ENCODE measurements at regions not wholly inside any gene's neighbourhood (a gene's known extent, or its start where the extent isn't known, plus 50 kb on each side); places are given as distances from the start of the nearest gene placed in this dataset.

DNA sequence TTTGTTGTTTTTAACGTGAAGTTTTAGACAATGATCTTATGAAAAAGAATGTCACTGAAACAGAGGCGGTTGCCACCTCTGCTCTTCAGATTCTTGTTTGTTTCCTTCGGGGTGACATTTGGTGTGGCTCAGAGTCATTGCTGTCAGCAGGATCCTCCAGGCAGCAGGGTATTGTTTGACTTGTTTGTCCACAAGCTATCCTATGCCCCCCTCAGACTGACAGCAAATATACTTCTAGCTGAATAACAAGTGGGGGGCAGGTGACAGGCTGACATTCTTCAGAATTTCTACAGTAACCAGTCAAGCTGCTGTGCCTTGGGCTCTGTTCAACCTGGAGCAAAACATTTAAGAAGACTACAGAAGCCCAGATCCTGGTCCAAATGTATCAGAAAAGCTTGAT, 383.3 kb downstream of the YTHDC2 start (continued):
- TF ChIP-seq ZNF175 (CRISPR knock-in tag; IDR thresholded peaks at IDR 0.05; ENCODE audit: low read depth) (no peak), ZNF41 (CRISPR knock-in tag; conservative IDR thresholded peaks at IDR 0.05) (no peak)

DNA sequence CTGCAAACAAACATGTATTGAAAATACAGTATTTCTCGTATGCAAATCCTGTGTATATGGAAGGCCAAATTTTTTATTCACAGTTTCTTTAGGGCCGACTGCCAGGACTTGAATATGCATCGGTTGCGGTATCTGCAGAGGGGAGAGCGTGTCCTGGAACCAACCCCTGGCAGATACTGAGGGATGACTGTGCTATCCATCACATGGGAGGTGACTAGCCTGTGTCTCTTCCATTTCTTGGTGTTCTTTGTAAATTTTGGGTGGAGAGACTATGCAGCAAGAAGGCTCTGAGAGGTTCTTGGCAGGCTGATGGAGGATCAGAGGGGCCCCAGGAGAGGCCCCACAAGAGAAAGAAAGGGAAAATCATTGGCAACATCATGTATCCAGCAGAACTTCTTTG, 384.3 kb downstream of the YTHDC2 start:
- H3K4me3 ChIP-seq, result no peak overlapping the region
- WGBS (ENCODE audit: insufficient coverage, low coverage, missing lambda C conversion rate), result 1% methylated on average over 5 of the region's 5 CpGs
- H3K79me2 ChIP-seq (ENCODE audit: control insufficient read depth, insufficient read depth, low read length), result no peaks in the 10 kb centered on the region
- in situ Hi-C loops (cut with MboI) (no loop called here), intact Hi-C loops (cut with micrococcal nuclease) (no loop called here)
- no peak overlapping the region for H2AFZ ChIP-seq (ENCODE audit: low read depth, low read length)
- no peak overlapping the region for H3K27ac ChIP-seq (ENCODE audit: extremely low read depth, low read depth, low read length)
- FAIRE-seq, result no peak
- no peak for DNase-seq (ENCODE audit: extremely low read depth in 1 of 4, low spot score in 3 of 4)
- no peaks in the 10 kb centered on the region for H3K36me3 ChIP-seq (ENCODE audit: control insufficient read depth, insufficient read depth, low read length)
- TF ChIP-seq SP1 (CRISPR knock-in tag; IDR thresholded peaks at IDR 0.05) (no peak), HDAC6 (IDR thresholded peaks at IDR 0.05; ENCODE audit: low read depth, low read length) (no peak), RBM15 (IDR thresholded peaks at IDR 0.05; ENCODE audit: insufficient read depth, low read length) (no peak), SREBF1 (IDR thresholded peaks at IDR 0.05; ENCODE audit: borderline replicate concordance, low read depth, low read length) (no peak), SMAD1 (IDR thresholded peaks at IDR 0.05; ENCODE audit: low read depth, low read length, partially characterized antibody) (no peak), CAMTA2 (CRISPR knock-in tag; conservative IDR thresholded peaks at IDR 0.05) (no peak), HEY1 (CRISPR knock-in tag; IDR thresholded peaks at IDR 0.05; ENCODE audit: borderline replicate concordance) (no peak), ZNF639 (CRISPR knock-in tag; conservative IDR thresholded peaks at IDR 0.05 in 1 of 2, IDR thresholded peaks at IDR 0.05 in 1 of 2) (no peak), SMARCA4 (IDR thresholded peaks at IDR 0.05) (no peak)
- TF ChIP-seq, protein P1, sequence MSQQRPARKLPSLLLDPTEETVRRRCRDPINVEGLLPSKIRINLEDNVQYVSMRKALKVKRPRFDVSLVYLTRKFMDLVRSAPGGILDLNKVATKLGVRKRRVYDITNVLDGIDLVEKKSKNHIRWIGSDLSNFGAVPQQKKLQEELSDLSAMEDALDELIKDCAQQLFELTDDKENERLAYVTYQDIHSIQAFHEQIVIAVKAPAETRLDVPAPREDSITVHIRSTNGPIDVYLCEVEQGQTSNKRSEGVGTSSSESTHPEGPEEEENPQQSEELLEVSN (IDR thresholded peaks at IDR 0.05; ENCODE audit: borderline replicate concordance in 1 of 2, extremely low read depth in 1 of 2, insufficient read depth in 1 of 2, insufficient read length in 1 of 2, low read depth in 1 of 2, low read length in 1 of 2, poor library complexity in 1 of 2, severe bottlenecking in 1 of 2), result no peak
- ChIA-PET POLR2A (no interaction called here), CTCF (ENCODE audit: low intra/inter-chr PET ratio) (no interaction called here)
- H3K9ac ChIP-seq (ENCODE audit: insufficient read depth in 1 of 2, low read depth in 2 of 2, low read length in 2 of 2), result no peak overlapping the region
- H3K27me3 ChIP-seq (ENCODE audit: control insufficient read depth in 2 of 2, insufficient read depth in 2 of 2, low read length in 2 of 2), result no peaks in the 10 kb centered on the region
- H3K9me1 ChIP-seq (ENCODE audit: control insufficient read depth, insufficient read depth, low read length), result no peaks in the 10 kb centered on the region
- H3K9me3 ChIP-seq (replicated peaks; ENCODE audit: control insufficient read depth, insufficient read depth, low read depth, low read length), result no peaks in the 10 kb centered on the region
- BruUV-seq (replicated peaks), result no TSS peak
- H4K20me1 ChIP-seq (replicated peaks; ENCODE audit: control insufficient read depth, insufficient read depth, low read length), result no peaks in the 10 kb centered on the region
- H3K4me2 ChIP-seq (ENCODE audit: insufficient read depth, low read length), result no peak overlapping the region
- no peaks in the 10 kb centered on the region for H3K4me1 ChIP-seq (replicated peaks in 1 of 2; ENCODE audit: control insufficient read depth in 2 of 2, insufficient read depth in 2 of 2, low read length in 2 of 2)
- ATAC-seq, result no peak
